Keratinocyte (primary cell): ENCODE measurements at regions not wholly inside any gene's neighbourhood (a gene's known extent, or its start where the extent isn't known, plus 50 kb on each side); places are given as distances from the start of the nearest gene placed in this dataset.

Experiments used
- DNase-seq: peaks from one replicate; pipeline ENCODE4 v3.0.0-alpha.2; 2011; ENCODE audit warnings: low read depth, missing footprints, low spot score
- FAIRE-seq: peaks from 2 replicates; lab custom pipeline; 2011; peaks lifted over from hg19 to GRCh38; lab: Jason Lieb, UNC
- H2AFZ ChIP-seq: 2 replicates; pipeline ENCODE4 v1.6.0; 2012; ENCODE audit warnings: low read length, control low read depth, inconsistent platforms; ENCODE audit not compliant: control insufficient read depth
- H3K27ac ChIP-seq: 2 replicates; pipeline ENCODE4 v1.5.1; 2011; ENCODE audit warnings: low read length; ENCODE audit not compliant: control insufficient read depth, insufficient read depth
- H3K27me3 ChIP-seq: 3 replicates; pipeline ENCODE4 v1.6.0; 2011; ENCODE audit warnings: low read length; ENCODE audit not compliant: control insufficient read depth, insufficient read depth; ENCODE audit errors: extremely low read depth
- H3K36me3 ChIP-seq, 2 experiments: 2 replicates in 1 of 2; 3 replicates in 1 of 2; pipeline ENCODE4 v1.5.1; 2011; ENCODE audit warnings: low read length in 2 of 2, mild to moderate bottlenecking in 1 of 2; ENCODE audit not compliant: control insufficient read depth in 2 of 2, insufficient read depth in 2 of 2; ENCODE audit errors: extremely low read depth in 1 of 2
- H3K4me1 ChIP-seq: 3 replicates; pipeline ENCODE4 v1.5.1; 2011; ENCODE audit warnings: low read length; ENCODE audit not compliant: control insufficient read depth, insufficient read depth; ENCODE audit errors: extremely low read depth
- H3K4me2 ChIP-seq: 3 replicates; pipeline ENCODE4 v1.6.0; 2011; ENCODE audit warnings: low read depth, low read length; ENCODE audit not compliant: control insufficient read depth, insufficient read depth; ENCODE audit errors: extremely low read depth
- H3K4me3 ChIP-seq, 3 experiments: fragments of 200-600 bp in 1 of 3; sonication (generic) in 1 of 3; 2 replicates in 2 of 3; 3 replicates in 1 of 3; pipeline ENCODE4 v1.5.1; 2011 to 2016; ENCODE audit warnings: low read length in 3 of 3, mild to moderate bottlenecking in 3 of 3, control low read depth in 2 of 3, inconsistent platforms in 1 of 3, low read depth in 1 of 3, mixed read lengths in 1 of 3, mixed run types in 1 of 3, moderate library complexity in 1 of 3; ENCODE audit not compliant: control insufficient read depth in 2 of 3, insufficient read depth in 2 of 3; ENCODE audit errors: extremely low read depth in 1 of 3
- H3K79me2 ChIP-seq: 2 replicates; pipeline ENCODE4 v1.6.0; 2012; ENCODE audit warnings: low read length; ENCODE audit not compliant: control insufficient read depth, insufficient read depth
- H3K9ac ChIP-seq: 3 replicates; pipeline ENCODE4 v1.6.0; 2011; ENCODE audit warnings: low read length; ENCODE audit not compliant: control insufficient read depth, insufficient read depth; ENCODE audit errors: extremely low read depth
- H3K9me1 ChIP-seq: 3 replicates; pipeline ENCODE4 v1.6.0; 2011; ENCODE audit warnings: low read length; ENCODE audit not compliant: control insufficient read depth, insufficient read depth; ENCODE audit errors: extremely low read depth
- H3K9me3 ChIP-seq: 2 replicates; pipeline ENCODE4 v1.5.1; 2012; ENCODE audit warnings: low read depth, low read length; ENCODE audit not compliant: control insufficient read depth
- H4K20me1 ChIP-seq: 3 replicates; pipeline ENCODE4 v1.6.0; 2011; ENCODE audit warnings: low read length; ENCODE audit not compliant: control insufficient read depth, insufficient read depth; ENCODE audit errors: extremely low read depth
- CTCF ChIP-seq, 3 experiments: IDR thresholded peaks in 1 of 3; conservative IDR thresholded peaks in 1 of 3; optimal IDR thresholded peaks in 1 of 3; 2 replicates in 2 of 3; 3 replicates in 1 of 3; pipeline versions ENCODE3 to v1.5.1; 2011; ENCODE audit warnings: low read length in 3 of 3, mild to moderate bottlenecking in 3 of 3, moderate library complexity in 2 of 3, control low read depth in 1 of 3, inconsistent platforms in 1 of 3; ENCODE audit not compliant: insufficient read depth in 2 of 3; ENCODE audit errors: extremely low read depth in 1 of 3
- EZH2 ChIP-seq: IDR thresholded peaks from one replicate; pipeline ENCODE4 v1.6.1; 2012; ENCODE audit warnings: inconsistent platforms, mild to moderate bottlenecking, low read length, moderate library complexity
- dilution Hi-C: fragments of 300-500 bp; cut with MboI; formaldehyde crosslinking; loops from one replicate; pipeline ENCODE4 v1.7.0; 2020; ENCODE audit warnings: low sequenced_read_pairs; ENCODE audit not compliant: extremely low pct_ligation_motif_present

GRCh38 chr7:96591159-96591899 lies 118.3 kb downstream of the SEM1 start:
- Histone ChIP-seq H4K20me1 (no peaks in the 10 kb centered on the region), H3K36me3 (no peaks in the 10 kb centered on the region), H3K9me1 (no peaks in the 10 kb centered on the region), H3K4me3 (no peak overlapping the region), H3K4me2 (no peak overlapping the region), H3K27ac (no peak overlapping the region), H3K9me3 (no peaks in the 10 kb centered on the region), H3K79me2 (no peaks in the 10 kb centered on the region), H3K4me1 (no peaks in the 10 kb centered on the region), H2AFZ (no peak overlapping the region), H3K27me3 (no peaks in the 10 kb centered on the region), H3K9ac (no peak overlapping the region)
- no peak for FAIRE-seq
- TF ChIP-seq EZH2 = no peak
- dilution Hi-C loops = no loop called here
- no peak for DNase-seq

GRCh38 chr7:96589038-96589437 lies 120.6 kb downstream of the SEM1 start:
- Histone ChIP-seq H3K36me3 (no peaks in the 10 kb centered on the region), H3K9me3 (no peaks in the 10 kb centered on the region), H3K79me2 (no peaks in the 10 kb centered on the region), H3K27ac (no peak overlapping the region), H4K20me1 (no peaks in the 10 kb centered on the region), H3K4me1 (no peaks in the 10 kb centered on the region), H3K9me1 (no peaks in the 10 kb centered on the region), H3K9ac (no peak overlapping the region), H3K27me3 (no peaks in the 10 kb centered on the region), H3K4me3 (no peak overlapping the region), H2AFZ (no peak overlapping the region), H3K4me2 (no peak overlapping the region)
- FAIRE-seq (no peak), DNase-seq (no peak)
- TF ChIP-seq CTCF (optimal IDR thresholded peaks at IDR 0.05 in 1 of 3, IDR thresholded peaks at IDR 0.05 in 1 of 3, conservative IDR thresholded peaks at IDR 0.05 in 1 of 3; ENCODE audit: extremely low read depth in 1 of 3, insufficient read depth in 2 of 3, low read length in 3 of 3) (no peak), EZH2 (no peak)
- dilution Hi-C loops = no loop called here

GRCh38 chr7:96579119-96579518 lies 130.5 kb downstream of the SEM1 start:
- Histone ChIP-seq H2AFZ (no peak overlapping the region), H3K36me3 (no peaks in the 10 kb centered on the region), H3K9ac (no peak overlapping the region), H3K79me2 (no peaks in the 10 kb centered on the region), H3K27me3 (no peaks in the 10 kb centered on the region), H3K27ac (no peak overlapping the region), H3K9me3 (no peaks in the 10 kb centered on the region), H4K20me1 (no peaks in the 10 kb centered on the region), H3K4me3 (no peak overlapping the region), H3K4me2 (no peak overlapping the region), H3K4me1 (no peaks in the 10 kb centered on the region), H3K9me1 (no peaks in the 10 kb centered on the region)
- no peak for FAIRE-seq
- no peak for DNase-seq
- TF ChIP-seq CTCF (optimal IDR thresholded peaks at IDR 0.05 in 1 of 3, IDR thresholded peaks at IDR 0.05 in 1 of 3, conservative IDR thresholded peaks at IDR 0.05 in 1 of 3; ENCODE audit: extremely low read depth in 1 of 3, insufficient read depth in 2 of 3, low read length in 3 of 3) (no peak), EZH2 (no peak)
- dilution Hi-C loops = no loop called here
